ENCODE measurements at regions not wholly inside any gene's neighbourhood (a gene's known extent, or its start where the extent isn't known, plus 50 kb on each side); places are given as distances from the start of the nearest gene placed in this dataset.

DNA sequence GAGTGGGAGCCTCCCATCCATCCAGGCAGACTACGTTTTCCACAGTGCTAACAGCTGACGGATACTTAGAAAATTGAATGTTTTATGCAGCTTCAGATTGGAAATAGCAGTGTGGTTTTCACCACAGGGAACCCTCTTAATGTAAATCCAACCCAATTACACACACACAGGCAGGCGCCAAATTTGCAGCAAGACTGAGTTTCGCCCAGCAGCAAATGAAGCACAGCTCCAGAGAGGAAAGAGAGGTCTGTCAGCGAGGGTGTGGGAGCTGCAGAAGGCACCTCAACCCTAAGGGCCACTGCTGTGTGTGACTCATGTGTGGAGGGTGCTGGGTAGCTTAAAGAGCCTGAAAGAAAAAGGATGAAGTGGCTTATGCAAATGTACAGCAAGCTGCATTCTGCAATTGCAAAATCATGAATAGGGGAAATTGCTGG, 365.7 kb downstream of the MAFB start:
- no peak overlapping the region for H2AFZ ChIP-seq (ENCODE audit: low read length)

DNA sequence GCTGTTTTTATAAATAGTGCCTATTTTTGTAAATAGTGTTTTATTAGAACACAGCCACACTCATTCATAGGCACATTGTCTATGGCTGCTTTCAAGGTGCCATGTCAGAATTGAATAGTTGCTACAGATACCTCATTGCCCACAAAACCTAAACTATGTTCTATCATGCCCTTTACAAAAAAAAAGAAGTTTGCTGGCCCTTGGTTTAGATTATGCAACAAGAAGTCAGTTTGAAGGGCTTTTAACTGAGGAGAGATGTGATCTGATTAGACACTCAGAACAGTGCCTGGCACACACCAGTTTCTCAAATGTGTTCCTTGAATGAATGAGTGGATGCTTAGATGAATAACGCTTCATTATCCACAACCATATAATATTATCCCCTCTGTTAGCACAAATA, 366.1 kb downstream of the MAFB start:
- Histone ChIP-seq H3F3A (ENCODE audit: low read depth) (no peaks in the 10 kb centered on the region), H3K9me2 (replicated peaks; ENCODE audit: low read depth, low read length) (no peaks in the 10 kb centered on the region), H3K4me3 (ENCODE audit: low read length, poor library complexity, severe bottlenecking) (no peak overlapping the region), H3K27me3 (ENCODE audit: insufficient read depth, low read length, poor library complexity, severe bottlenecking) (no peaks in the 10 kb centered on the region), H3K36me3 (ENCODE audit: insufficient read depth, low read length) (no peaks in the 10 kb centered on the region), H3K9ac (ENCODE audit: low read depth, low read length, poor library complexity, severe bottlenecking) (no peak overlapping the region), H3K4me2 (ENCODE audit: low read depth, low read length, poor library complexity, severe bottlenecking) (no peak overlapping the region), H2AFZ (ENCODE audit: low read length) (no peak overlapping the region), H3K79me2 (ENCODE audit: insufficient read depth, low read length) (no peaks in the 10 kb centered on the region), H3K4me1 (ENCODE audit: insufficient read depth, low read length, poor library complexity, severe bottlenecking) (no peaks in the 10 kb centered on the region), H4K20me1 (ENCODE audit: insufficient read depth, low read length, poor library complexity, severe bottlenecking) (no peaks in the 10 kb centered on the region), H3K9me3 (ENCODE audit: insufficient read depth, low read depth, low read length) (no peaks in the 10 kb centered on the region)
- TF ChIP-seq, protein P1, sequence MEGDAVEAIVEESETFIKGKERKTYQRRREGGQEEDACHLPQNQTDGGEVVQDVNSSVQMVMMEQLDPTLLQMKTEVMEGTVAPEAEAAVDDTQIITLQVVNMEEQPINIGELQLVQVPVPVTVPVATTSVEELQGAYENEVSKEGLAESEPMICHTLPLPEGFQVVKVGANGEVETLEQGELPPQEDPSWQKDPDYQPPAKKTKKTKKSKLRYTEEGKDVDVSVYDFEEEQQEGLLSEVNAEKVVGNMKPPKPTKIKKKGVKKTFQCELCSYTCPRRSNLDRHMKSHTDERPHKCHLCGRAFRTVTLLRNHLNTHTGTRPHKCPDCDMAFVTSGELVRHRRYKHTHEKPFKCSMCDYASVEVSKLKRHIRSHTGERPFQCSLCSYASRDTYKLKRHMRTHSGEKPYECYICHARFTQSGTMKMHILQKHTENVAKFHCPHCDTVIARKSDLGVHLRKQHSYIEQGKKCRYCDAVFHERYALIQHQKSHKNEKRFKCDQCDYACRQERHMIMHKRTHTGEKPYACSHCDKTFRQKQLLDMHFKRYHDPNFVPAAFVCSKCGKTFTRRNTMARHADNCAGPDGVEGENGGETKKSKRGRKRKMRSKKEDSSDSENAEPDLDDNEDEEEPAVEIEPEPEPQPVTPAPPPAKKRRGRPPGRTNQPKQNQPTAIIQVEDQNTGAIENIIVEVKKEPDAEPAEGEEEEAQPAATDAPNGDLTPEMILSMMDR (conservative IDR thresholded peaks at IDR 0.05; ENCODE audit: low read length) = no peak
- no peak for TF ChIP-seq EZH2phosphoT487 (IDR thresholded peaks at IDR 0.05; ENCODE audit: borderline replicate concordance)

More for the DNA sequence above, 365.7 kb downstream of the MAFB start:
- H3K4me1 ChIP-seq (ENCODE audit: insufficient read depth, low read length, poor library complexity, severe bottlenecking) = no peaks in the 10 kb centered on the region
- H3K79me2 ChIP-seq (ENCODE audit: insufficient read depth, low read length) = no peaks in the 10 kb centered on the region
- no peaks in the 10 kb centered on the region for H3K9me3 ChIP-seq (ENCODE audit: insufficient read depth, low read depth, low read length)
- no peak overlapping the region for H3K9ac ChIP-seq (ENCODE audit: low read depth, low read length, poor library complexity, severe bottlenecking)
- H3K9me2 ChIP-seq (replicated peaks; ENCODE audit: low read depth, low read length) = no peaks in the 10 kb centered on the region
- H3K4me2 ChIP-seq (ENCODE audit: low read depth, low read length, poor library complexity, severe bottlenecking) = no peak overlapping the region
- no peaks in the 10 kb centered on the region for H3K27me3 ChIP-seq (ENCODE audit: insufficient read depth, low read length, poor library complexity, severe bottlenecking)
- H3F3A ChIP-seq (ENCODE audit: low read depth) = no peaks in the 10 kb centered on the region
- no peaks in the 10 kb centered on the region for H3K36me3 ChIP-seq (ENCODE audit: insufficient read depth, low read length)
- H4K20me1 ChIP-seq (ENCODE audit: insufficient read depth, low read length, poor library complexity, severe bottlenecking) = no peaks in the 10 kb centered on the region
- TF ChIP-seq, protein P1 (conservative IDR thresholded peaks at IDR 0.05; ENCODE audit: low read length) = no peak
- no peak for TF ChIP-seq EZH2phosphoT487 (IDR thresholded peaks at IDR 0.05; ENCODE audit: borderline replicate concordance)
- no peak overlapping the region for H3K4me3 ChIP-seq (ENCODE audit: low read length, poor library complexity, severe bottlenecking)

DNA sequence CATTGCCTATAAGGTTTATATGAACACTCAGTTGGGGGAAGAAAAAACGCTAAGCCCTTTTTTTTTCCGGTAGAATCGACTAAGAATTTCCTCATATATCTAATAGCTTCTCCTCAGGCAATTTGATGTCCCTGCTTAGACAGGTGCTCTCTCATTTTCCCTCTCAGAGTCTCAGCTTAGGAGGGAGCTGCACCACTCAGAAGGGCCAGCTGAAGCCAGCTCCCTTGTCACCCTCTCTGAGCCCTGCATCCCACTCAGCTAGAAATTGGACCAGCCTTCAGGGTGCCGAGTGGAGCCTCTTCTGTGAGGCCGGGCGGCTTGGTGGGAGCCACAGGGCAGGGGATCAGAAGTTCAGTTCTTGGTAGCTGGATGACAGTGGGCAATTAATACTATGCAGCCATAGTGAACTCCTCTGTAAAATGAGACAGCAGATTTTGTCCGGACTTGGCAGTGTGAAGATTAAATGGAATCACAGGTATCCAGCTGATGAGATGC, 368.5 kb downstream of the MAFB start:
- no peak overlapping the region for H2AFZ ChIP-seq (ENCODE audit: low read length)
- H4K20me1 ChIP-seq (ENCODE audit: insufficient read depth, low read length, poor library complexity, severe bottlenecking) = no peaks in the 10 kb centered on the region
- H3K9me3 ChIP-seq (ENCODE audit: insufficient read depth, low read depth, low read length) = no peaks in the 10 kb centered on the region
- H3K27me3 ChIP-seq (ENCODE audit: insufficient read depth, low read length, poor library complexity, severe bottlenecking) = no peaks in the 10 kb centered on the region
- H3K9me2 ChIP-seq (replicated peaks; ENCODE audit: low read depth, low read length) = no peaks in the 10 kb centered on the region
- H3K79me2 ChIP-seq (ENCODE audit: insufficient read depth, low read length) = no peaks in the 10 kb centered on the region
- H3K36me3 ChIP-seq (ENCODE audit: insufficient read depth, low read length) = no peaks in the 10 kb centered on the region
- no peak overlapping the region for H3K9ac ChIP-seq (ENCODE audit: low read depth, low read length, poor library complexity, severe bottlenecking)
- no peak overlapping the region for H3K4me2 ChIP-seq (ENCODE audit: low read depth, low read length, poor library complexity, severe bottlenecking)
- H3F3A ChIP-seq (ENCODE audit: low read depth) = no peaks in the 10 kb centered on the region
- TF ChIP-seq EZH2phosphoT487 (IDR thresholded peaks at IDR 0.05; ENCODE audit: borderline replicate concordance) = no peak
- TF ChIP-seq, protein P1 (conservative IDR thresholded peaks at IDR 0.05; ENCODE audit: low read length) = no peak
- no peak overlapping the region for H3K4me3 ChIP-seq (ENCODE audit: low read length, poor library complexity, severe bottlenecking)
- no peaks in the 10 kb centered on the region for H3K4me1 ChIP-seq (ENCODE audit: insufficient read depth, low read length, poor library complexity, severe bottlenecking)
